ENCODE measurements at regions not wholly inside any gene's neighbourhood (a gene's known extent, or its start where the extent isn't known, plus 50 kb on each side); places are given as distances from the start of the nearest gene placed in this dataset.

GRCh38 chr6:8530785-8531435, 95.6 kb upstream of the SLC35B3 start:
- intact Hi-C loops (cut with DNase I), result no loop called here
- H3K4me3 ChIP-seq, result peak overlapping the region; percentile 12
- DNase-seq, result no peak

GRCh38 chr6:8529250-8529649, 93.9 kb upstream of the SLC35B3 start:
- intact Hi-C loops (cut with DNase I), result no loop called here
- Histone ChIP-seq H3K27me3 (ENCODE audit: low read depth) (no peaks in the 10 kb centered on the region), H3K9me3 (no peaks in the 10 kb centered on the region), H3K36me3 (no peaks in the 10 kb centered on the region), H3K4me3 (no peak overlapping the region), H3K27ac (no peak overlapping the region), H3K4me1 (no peaks in the 10 kb centered on the region)
- DNase-seq, result no peak
- TF ChIP-seq CTCF (IDR thresholded peaks at IDR 0.05), result no peak
- ATAC-seq, result no peak

More at GRCh38 chr6:8530785-8531435, 95.6 kb upstream of the SLC35B3 start:
- no peaks in the 10 kb centered on the region for H3K9me3 ChIP-seq
- no peaks in the 10 kb centered on the region for H3K27me3 ChIP-seq (ENCODE audit: low read depth)
- H3K4me1 ChIP-seq, result no peaks in the 10 kb centered on the region
- TF ChIP-seq CTCF (IDR thresholded peaks at IDR 0.05), result no peak
- no peak overlapping the region for H3K27ac ChIP-seq
- no peaks in the 10 kb centered on the region for H3K36me3 ChIP-seq
- no peak for ATAC-seq

- Histone ChIP-seq H3K9me3 (no peaks in the 10 kb centered on the region), H3K4me3 (no peak overlapping the region), H3K36me3 (no peaks in the 10 kb centered on the region), H3K27me3 (ENCODE audit: low read depth) (no peaks in the 10 kb centered on the region), H3K4me1 (no peaks in the 10 kb centered on the region), H3K27ac (no peak overlapping the region)
- ATAC-seq, result no peak
- no peak for DNase-seq
- TF ChIP-seq CTCF (IDR thresholded peaks at IDR 0.05), result no peak
- intact Hi-C loops (cut with DNase I), result no loop called here
Observed at GRCh38 chr6:8527818-8528217, 92.5 kb upstream of the SLC35B3 start.

GRCh38 chr6:8526624-8527023, 91.3 kb upstream of the SLC35B3 start:
- Histone ChIP-seq H3K36me3 (no peaks in the 10 kb centered on the region), H3K27me3 (ENCODE audit: low read depth) (no peaks in the 10 kb centered on the region), H3K27ac (no peak overlapping the region), H3K9me3 (no peaks in the 10 kb centered on the region), H3K4me3 (no peak overlapping the region), H3K4me1 (no peaks in the 10 kb centered on the region)
- intact Hi-C loops (cut with DNase I), result no loop called here
- no peak for ATAC-seq
- TF ChIP-seq CTCF (IDR thresholded peaks at IDR 0.05), result no peak
- DNase-seq, result no peak

GRCh38 chr6:8525370-8525769, 90.0 kb upstream of the SLC35B3 start:
- Histone ChIP-seq H3K36me3 (no peaks in the 10 kb centered on the region), H3K4me3 (no peak overlapping the region), H3K9me3 (no peaks in the 10 kb centered on the region), H3K27me3 (ENCODE audit: low read depth) (no peaks in the 10 kb centered on the region), H3K27ac (no peak overlapping the region), H3K4me1 (no peaks in the 10 kb centered on the region)
- ATAC-seq (no peak), DNase-seq (no peak)
- intact Hi-C loops (cut with DNase I), result no loop called here
- no peak for TF ChIP-seq CTCF (IDR thresholded peaks at IDR 0.05)

Measured in lower lobe of right lung (tissue), 2 donors.